Heart right ventricle (tissue), 16 donors: ENCODE measurements at regions not wholly inside any gene's neighbourhood (a gene's known extent, or its start where the extent isn't known, plus 50 kb on each side); places are given as distances from the start of the nearest gene placed in this dataset.
"Not testable (repeated sequence)": the region's sequence is repeated elsewhere in the genome, so short reads cannot be mapped to it uniquely, and the experiment has no call there.

Experiments
- ATAC-seq, 8 donors: fragments of 200-7000 bp; cut with Tn5 transposase; one replicate each; pipeline ENCODE4 v1.9.1; 2020; ENCODE audit warnings: mild to moderate bottlenecking in 8 of 8, moderate library complexity in 8 of 8, moderate number of reproducible peaks in 1 of 8
- DNase-seq, 2 donors: peaks; one replicate each; pipeline ENCODE4 v3.0.0-alpha.2; 2020
- H3K27ac ChIP-seq, 10 donors: fragments of 200-600 bp; sonication (generic) in 2 of 10; one replicate each; pipeline versions ENCODE4 v1.5.0 to v1.8.0; 2020 to 2022; ENCODE audit warnings: mild to moderate bottlenecking in 3 of 10
- H3K27me3 ChIP-seq, 7 donors: fragments of 200-600 bp; one replicate each; pipeline ENCODE4 v1.8.0; 2021 to 2022; ENCODE audit warnings: mild to moderate bottlenecking in 2 of 7
- H3K36me3 ChIP-seq, 9 donors: fragments of 200-600 bp; sonication (generic) in 1 of 9; one replicate each; pipeline versions ENCODE4 v1.5.0 to v1.8.0; 2020 to 2022; ENCODE audit warnings: mild to moderate bottlenecking in 2 of 9
- H3K4me1 ChIP-seq, 9 donors: fragments of 200-600 bp; sonication (generic) in 1 of 9; one replicate each; pipeline versions ENCODE4 v1.5.0 to v1.8.0; 2020 to 2022; ENCODE audit warnings: mild to moderate bottlenecking in 4 of 9
- H3K4me3 ChIP-seq, 10 donors: fragments of 200-600 bp; sonication (generic) in 2 of 10; one replicate each; pipeline versions ENCODE4 v1.5.0 to v1.8.0; 2020 to 2022; ENCODE audit warnings: mild to moderate bottlenecking in 7 of 10, moderate library complexity in 2 of 10
- H3K9me3 ChIP-seq, 11 donors: fragments of 200-600 bp in 10 of 11; sonication (generic) in 2 of 11; one replicate each; pipeline versions ENCODE4 v1.5.0 to v1.8.0; 2013 to 2022; ENCODE audit warnings: mild to moderate bottlenecking in 2 of 11, control low read depth in 1 of 11, moderate library complexity in 1 of 11
- CTCF ChIP-seq, 9 donors: fragments of 200-600 bp; sonication (generic) in 2 of 9; IDR thresholded peaks; one replicate each; pipeline versions ENCODE4 v1.5.0 to v1.8.0; 2021 to 2022; ENCODE audit warnings: antibody characterized with exemption in 9 of 9, mild to moderate bottlenecking in 5 of 9, moderate library complexity in 1 of 9
- WGBS, 2 donors: extraction: QIAGEN DNeasy Blood & Tissue Kit; methylation state at CpG; one replicate each; pipeline ENCODE4 v1.1.7; 2013; ENCODE audit warnings: inconsistent platforms in 1 of 2; 5-methylcytosine and 5-hydroxymethylcytosine counted together
- intact Hi-C, 10 donors: fragments of 100-400 bp; cut with DNase I; formaldehyde crosslinking; loops; one replicate each; pipeline versions ENCODE4 v1.11.1 to v1.14.2; 2022
- donor health status: Arrhythmogenic right ventricular cardiomyopathy.
- donor health status: ischemic (EF 13 %, LVEDD 7.1; RV severe dilation, severe dysfunction).
- donor health status: healthy with polysubstance abuse.
- donor health status: DM: no; HTN: yes; CAD: no.
- donor health status: DM: no; HTN: no; CAD: no.
- donor health status: ischemic (EF 25% LVEDD 6.9; RV normal size, moderate dysfunction).
- donor health status: ischemic (EF 25% LVEDD 5.7; RV mildly dilated, moderate dysfunction).
- donor health status: healthy.
- donor health status: DM: yes; HTN: yes; CAD: no.
- donor health status: Ischemic cardiomyopathy.
- donor health status: ischemic (EF 35%, LVEDD 5.7; RV mildly dilated, moderate dysfunction).
- donor health status: nonischemic (EF 11% LVEDD 7.7; RV severe dilation, severe dysfunction).
- donor health status: DM: yes; HTN: yes; CAD: no.
- donor health status: PGD.
- donor health status: ischemic (EF 29% LVEDD 5.4; RV normal size, mild dysfunction).
- donor health status: nonischemic (EF 23%, LVEDD 6.1; RV moderate dilation, normal function).

GRCh38 chr12:85626001-85626783 is 210.0 kb downstream of the RASSF9 start:
- peaks cover 0 to 5% (median 0%) of the 10 kb centered on the region in 11 donors for H3K9me3 ChIP-seq
- no peak for TF ChIP-seq CTCF (IDR thresholded peaks at IDR 0.05)
- WGBS, 2 donors, result 94 to 100% methylated on average over 1 of the region's 1 CpG
- H3K36me3 ChIP-seq, result no peaks in the 10 kb centered on the region
- no peak overlapping the region for H3K4me3 ChIP-seq
- H3K27me3 ChIP-seq, result no peaks in the 10 kb centered on the region
- ATAC-seq (peak in 6 of 8 donors; percentile 59 to 87 (median 85)), DNase-seq (no peak)
- H3K27ac ChIP-seq, result peak overlapping the region in 5 of 10 donors; percentile 6 to 56 (median 44)
- intact Hi-C loops, result no loop called here
- peaks cover 0 to 15% (median 0%) of the 10 kb centered on the region in 9 donors for H3K4me1 ChIP-seq

- peaks cover 0 to 15% (median 0%) of the 10 kb centered on the region in 9 donors for H3K4me1 ChIP-seq
- no peak overlapping the region for H3K4me3 ChIP-seq
- H3K27me3 ChIP-seq, result no peaks in the 10 kb centered on the region
- ATAC-seq (no peak), DNase-seq (no peak)
- H3K36me3 ChIP-seq, result no peaks in the 10 kb centered on the region
- intact Hi-C loops, result no loop called here
- H3K27ac ChIP-seq, result peak overlapping the region in 4 of 10 donors; percentile 6 to 51 (median 46)
- 43 to 55% methylated on average over 1 of the region's 1 CpG for WGBS, 2 donors
- no peak for TF ChIP-seq CTCF (IDR thresholded peaks at IDR 0.05)
- H3K9me3 ChIP-seq, result peaks cover 0 to 5% (median 0%) of the 10 kb centered on the region in 11 donors
Observed at GRCh38 chr12:85626784-85627171, 209.4 kb downstream of the RASSF9 start.

GRCh38 chr12:85627584-85627983 is 208.6 kb downstream of the RASSF9 start:
- ATAC-seq, result no peak
- intact Hi-C loops, result no loop called here
- WGBS, 2 donors, result 88 to 93% methylated on average over 2 of the region's 2 CpGs
- Histone ChIP-seq H3K36me3 (no peaks in the 10 kb centered on the region), H3K9me3 (peaks cover 0 to 5% (median 0%) of the 10 kb centered on the region in 11 donors), H3K4me1 (peaks cover 0 to 15% (median 0%) of the 10 kb centered on the region in 9 donors), H3K27me3 (no peaks in the 10 kb centered on the region), H3K4me3 (no peak overlapping the region), H3K27ac (no peak overlapping the region)
- TF ChIP-seq CTCF (IDR thresholded peaks at IDR 0.05), result no peak
- no peak for DNase-seq

GRCh38 chr12:85628562-85628961 is 207.6 kb downstream of the RASSF9 start:
- H3K27ac ChIP-seq, DNase-seq, H3K9me3 ChIP-seq, H3K27me3 ChIP-seq, intact Hi-C loops, ATAC-seq, H3K36me3 ChIP-seq, H3K4me3 ChIP-seq: not testable (repeated sequence)
- H3K4me1 ChIP-seq, result peaks cover 0 to 15% (median 0%) of the 10 kb centered on the region in 9 donors
- 96% methylated on average over 2 of the region's 2 CpGs for WGBS, 2 donors

GRCh38 chr12:85630851-85631250 is 205.4 kb downstream of the RASSF9 start:
- Histone ChIP-seq H3K36me3 (no peaks in the 10 kb centered on the region), H3K4me3 (no peak overlapping the region), H3K27me3 (no peaks in the 10 kb centered on the region), H3K27ac (no peak overlapping the region), H3K4me1 (peaks cover 0 to 11% (median 0%) of the 10 kb centered on the region in 9 donors), H3K9me3 (peaks cover 0 to 5% (median 0%) of the 10 kb centered on the region in 11 donors)
- no peak for TF ChIP-seq CTCF (IDR thresholded peaks at IDR 0.05)
- ATAC-seq (no peak), DNase-seq (no peak)
- intact Hi-C loops, result no loop called here
- WGBS, 2 donors, result 87 to 90% methylated on average over 2 of the region's 2 CpGs
